ENCODE measurements at regions not wholly inside any gene's neighbourhood (a gene's known extent, or its start where the extent isn't known, plus 50 kb on each side); places are given as distances from the start of the nearest gene placed in this dataset.

GRCh38 chr21:28877318-28877884 lies 115.3 kb downstream of the LTN1 start:
- WGBS, 2 donors: 85 to 87% methylated on average over 1 of the region's 1 CpG
- DNase-seq: no peak
- Histone ChIP-seq H3K36me3 (peaks cover 0 to 81% (median 0%) of the 10 kb centered on the region in 3 donors), H3K4me3 (no peak overlapping the region), H3K9me3 (no peaks in the 10 kb centered on the region), H3K4me1 (peaks cover 0 to 5% (median 0%) of the 10 kb centered on the region in 3 donors), H3K27me3 (no peaks in the 10 kb centered on the region), H3K27ac (no peak overlapping the region)
- no peak for TF ChIP-seq POLR2A (IDR thresholded peaks at IDR 0.05)
- intact Hi-C loops (cut with DNase I): no loop called here

- Histone ChIP-seq H3K4me3 (no peak overlapping the region), H3K27ac (no peak overlapping the region), H3K36me3 (peaks cover 0 to 73% (median 0%) of the 10 kb centered on the region in 3 donors), H3K27me3 (no peaks in the 10 kb centered on the region), H3K9me3 (no peaks in the 10 kb centered on the region), H3K4me1 (peaks cover 0 to 14% (median 0%) of the 10 kb centered on the region in 3 donors)
- no peak for DNase-seq
- TF ChIP-seq POLR2A (IDR thresholded peaks at IDR 0.05) (no peak), CTCF (IDR thresholded peaks at IDR 0.05) (no peak)
- 37 to 58% methylated on average over 3 to 4 of the region's 5 CpGs for WGBS, 2 donors
- intact Hi-C loops (cut with DNase I): no loop called here
Measured at GRCh38 chr21:28875078-28875477, 117.6 kb downstream of the LTN1 start.

- intact Hi-C loops (cut with DNase I): no loop called here
- WGBS, 2 donors: 54 to 72% methylated on average over 5 of the region's 5 CpGs
- H3K9me3 ChIP-seq: no peaks in the 10 kb centered on the region
- H3K27me3 ChIP-seq: no peaks in the 10 kb centered on the region
- TF ChIP-seq CTCF (IDR thresholded peaks at IDR 0.05): no peak
- no peak for TF ChIP-seq POLR2A (IDR thresholded peaks at IDR 0.05)
- peaks cover 0 to 51% (median 0%) of the 10 kb centered on the region in 3 donors for H3K36me3 ChIP-seq
- no peak for DNase-seq
- peak overlapping the region in 1 of 4 donors; percentile 14 for H3K27ac ChIP-seq
- H3K4me1 ChIP-seq: peaks cover 0 to 14% (median 0%) of the 10 kb centered on the region in 3 donors
- no peak overlapping the region for H3K4me3 ChIP-seq
Measured at GRCh38 chr21:28872218-28872617, 120.5 kb downstream of the LTN1 start.

GRCh38 chr21:28871388-28872010 lies 121.2 kb downstream of the LTN1 start:
- no peak overlapping the region for H3K27ac ChIP-seq
- 87 to 95% methylated on average over 3 of the region's 3 CpGs for WGBS, 2 donors
- no peaks in the 10 kb centered on the region for H3K9me3 ChIP-seq
- TF ChIP-seq POLR2A (IDR thresholded peaks at IDR 0.05) (no peak), CTCF (IDR thresholded peaks at IDR 0.05) (no peak)
- no peak overlapping the region for H3K4me3 ChIP-seq
- H3K4me1 ChIP-seq: peaks cover 0 to 14% (median 0%) of the 10 kb centered on the region in 3 donors
- H3K36me3 ChIP-seq: peaks cover 0 to 48% (median 0%) of the 10 kb centered on the region in 3 donors
- intact Hi-C loops (cut with DNase I): no loop called here
- no peak for DNase-seq
- no peaks in the 10 kb centered on the region for H3K27me3 ChIP-seq

- no peaks in the 10 kb centered on the region for H3K27me3 ChIP-seq
- DNase-seq: no peak
- no peak overlapping the region for H3K4me3 ChIP-seq
- H3K36me3 ChIP-seq: peaks cover 0 to 15% (median 0%) of the 10 kb centered on the region in 3 donors
- no peaks in the 10 kb centered on the region for H3K9me3 ChIP-seq
- H3K4me1 ChIP-seq: peaks cover 0 to 9% (median 0%) of the 10 kb centered on the region in 3 donors
- 89 to 93% methylated on average over 3 of the region's 3 CpGs for WGBS, 2 donors
- TF ChIP-seq CTCF (IDR thresholded peaks at IDR 0.05) (no peak), POLR2A (IDR thresholded peaks at IDR 0.05) (no peak)
- intact Hi-C loops (cut with DNase I): no loop called here
- H3K27ac ChIP-seq: no peak overlapping the region
Measured at GRCh38 chr21:28867401-28867800, 125.3 kb downstream of the LTN1 start.
